ENCODE measurements at regions not wholly inside any gene's neighbourhood (a gene's known extent, or its start where the extent isn't known, plus 50 kb on each side); places are given as distances from the start of the nearest gene placed in this dataset.

DNA sequence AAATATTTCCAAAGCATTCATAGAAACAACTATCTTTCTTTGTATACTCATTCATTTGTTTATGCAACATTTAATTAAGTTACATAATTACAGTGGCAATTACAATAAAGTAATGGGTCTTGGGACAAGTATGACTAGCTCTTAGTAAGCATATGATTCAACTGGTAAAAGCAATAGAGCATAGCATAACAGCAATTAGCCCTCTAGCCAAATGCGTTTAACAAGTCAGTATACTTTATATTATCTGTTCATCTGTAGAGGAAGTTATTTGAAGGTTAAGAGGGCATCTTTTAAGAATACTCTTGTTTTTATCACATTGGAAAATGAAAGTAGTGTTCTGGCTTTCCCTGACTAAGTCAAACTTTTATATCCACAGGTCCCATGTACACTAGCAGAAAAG is 198.1 kb upstream of the UGT8 start:
- no peak for DNase-seq
- Histone ChIP-seq H3K9me3 (no peaks in the 10 kb centered on the region), H3K4me1 (peaks cover 0 to 42% (median 13%) of the 10 kb centered on the region in 4 donors), H3K27me3 (no peaks in the 10 kb centered on the region), H3K4me3 (no peak overlapping the region), H3K36me3 (no peaks in the 10 kb centered on the region), H3K27ac (peak overlapping the region; percentile 54 to 64 (median 61))
- intact Hi-C loops (cut with DNase I; ENCODE audit: low total_unique reads) (no loop called here), in situ Hi-C loops (cut with MboI; ENCODE audit: low pct_ligation_motif_present in 1 of 4, low pct_unique_long_range_greater_than_20kb in 1 of 4, low sequenced_read_pairs in 3 of 4) (no loop called here)
- WGBS, 2 donors (ENCODE audit: low coverage in 1 of 2): 18 to 44% methylated on average over 1 of the region's 1 CpG
- TF ChIP-seq, protein P1, sequence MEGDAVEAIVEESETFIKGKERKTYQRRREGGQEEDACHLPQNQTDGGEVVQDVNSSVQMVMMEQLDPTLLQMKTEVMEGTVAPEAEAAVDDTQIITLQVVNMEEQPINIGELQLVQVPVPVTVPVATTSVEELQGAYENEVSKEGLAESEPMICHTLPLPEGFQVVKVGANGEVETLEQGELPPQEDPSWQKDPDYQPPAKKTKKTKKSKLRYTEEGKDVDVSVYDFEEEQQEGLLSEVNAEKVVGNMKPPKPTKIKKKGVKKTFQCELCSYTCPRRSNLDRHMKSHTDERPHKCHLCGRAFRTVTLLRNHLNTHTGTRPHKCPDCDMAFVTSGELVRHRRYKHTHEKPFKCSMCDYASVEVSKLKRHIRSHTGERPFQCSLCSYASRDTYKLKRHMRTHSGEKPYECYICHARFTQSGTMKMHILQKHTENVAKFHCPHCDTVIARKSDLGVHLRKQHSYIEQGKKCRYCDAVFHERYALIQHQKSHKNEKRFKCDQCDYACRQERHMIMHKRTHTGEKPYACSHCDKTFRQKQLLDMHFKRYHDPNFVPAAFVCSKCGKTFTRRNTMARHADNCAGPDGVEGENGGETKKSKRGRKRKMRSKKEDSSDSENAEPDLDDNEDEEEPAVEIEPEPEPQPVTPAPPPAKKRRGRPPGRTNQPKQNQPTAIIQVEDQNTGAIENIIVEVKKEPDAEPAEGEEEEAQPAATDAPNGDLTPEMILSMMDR (IDR thresholded peaks at IDR 0.05): no peak
- TF ChIP-seq POLR2AphosphoS5 (IDR thresholded peaks at IDR 0.05): no peak
- no peak for TF ChIP-seq EP300 (IDR thresholded peaks at IDR 0.05; ENCODE audit: low read depth)
- TF ChIP-seq POLR2A (IDR thresholded peaks at IDR 0.05): no peak

DNA sequence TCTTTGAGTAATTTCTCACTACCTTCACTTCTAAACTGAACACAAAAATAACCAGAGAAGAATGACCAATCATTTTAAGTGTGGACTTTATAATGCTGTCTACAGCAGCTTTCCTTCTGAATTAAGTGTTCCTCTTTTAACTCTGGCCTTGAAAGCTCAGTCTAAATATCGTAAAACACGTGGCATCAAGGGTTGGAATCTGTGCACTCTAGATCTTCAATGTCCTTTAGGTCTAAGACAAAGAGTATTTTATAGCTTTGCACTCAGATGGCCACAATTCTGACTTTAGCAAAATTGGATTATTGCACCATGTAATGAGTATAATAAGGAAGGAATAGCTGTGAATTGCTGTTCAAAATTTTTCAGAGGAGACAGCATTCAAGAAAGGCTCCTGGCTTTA is 197.1 kb upstream of the UGT8 start:
- peak in 1 of 3 donors; percentile 77 for TF ChIP-seq POLR2AphosphoS5 (IDR thresholded peaks at IDR 0.05)
- no peak for TF ChIP-seq POLR2A (IDR thresholded peaks at IDR 0.05)
- TF ChIP-seq, protein P1 (IDR thresholded peaks at IDR 0.05): no peak
- no peak for TF ChIP-seq EP300 (IDR thresholded peaks at IDR 0.05; ENCODE audit: low read depth)
- WGBS, 2 donors (ENCODE audit: low coverage in 1 of 2): 0 to 36% methylated on average over 2 of the region's 2 CpGs
- no peaks in the 10 kb centered on the region for H3K36me3 ChIP-seq
- H3K4me3 ChIP-seq: no peak overlapping the region
- peak; percentile 14 for DNase-seq
- intact Hi-C loops (cut with DNase I; ENCODE audit: low total_unique reads) (no loop called here), in situ Hi-C loops (cut with MboI; ENCODE audit: low pct_ligation_motif_present in 1 of 4, low pct_unique_long_range_greater_than_20kb in 1 of 4, low sequenced_read_pairs in 3 of 4) (no loop called here)
- no peaks in the 10 kb centered on the region for H3K9me3 ChIP-seq
- H3K27ac ChIP-seq: peak overlapping the region; percentile 54 to 64 (median 61)
- no peaks in the 10 kb centered on the region for H3K27me3 ChIP-seq
- H3K4me1 ChIP-seq: peaks cover 0 to 38% (median 12%) of the 10 kb centered on the region in 4 donors

DNA sequence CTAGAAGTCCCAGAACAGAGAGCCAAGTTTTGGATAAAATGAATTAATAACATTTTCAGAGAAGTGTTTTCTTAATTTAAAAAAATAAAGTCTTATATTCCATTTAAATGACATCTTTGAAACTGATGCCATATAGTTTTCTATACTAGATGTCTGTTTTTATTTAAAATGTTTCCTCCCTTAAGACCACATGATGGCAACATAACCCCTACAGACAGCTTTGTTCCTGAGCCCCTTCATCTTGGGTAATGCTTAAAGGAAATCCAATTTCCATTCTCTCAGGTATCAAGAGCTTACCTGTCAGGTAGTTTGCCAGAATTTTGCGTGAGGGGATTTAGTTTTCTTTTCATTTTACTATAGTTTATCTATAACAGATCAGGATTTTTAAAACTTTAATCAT is 181.4 kb upstream of the UGT8 start:
- in situ Hi-C loops (cut with MboI; ENCODE audit: low pct_ligation_motif_present in 1 of 4, low pct_unique_long_range_greater_than_20kb in 1 of 4, low sequenced_read_pairs in 3 of 4): no loop called here
- WGBS, 2 donors (ENCODE audit: low coverage in 1 of 2): 49 to 70% methylated on average over 1 of the region's 1 CpG

DNA sequence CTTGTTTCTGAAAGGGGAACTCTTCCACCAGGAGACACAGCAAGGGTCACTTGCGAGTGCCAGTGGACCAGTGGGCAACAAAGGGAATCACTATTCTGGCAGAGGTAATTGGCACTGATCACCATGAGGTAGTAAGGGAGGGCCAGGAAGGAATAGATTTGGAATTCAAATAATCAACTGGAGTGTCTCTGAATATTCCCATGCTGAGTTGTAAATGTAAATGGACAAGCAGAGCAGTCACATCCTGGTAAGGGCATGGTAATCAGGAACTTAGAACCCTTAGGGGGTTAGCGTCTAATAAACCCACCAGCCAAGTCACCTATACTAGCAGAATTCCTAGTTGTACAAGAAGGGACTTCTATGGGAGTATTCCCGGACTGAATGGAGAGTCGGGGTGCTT is 178.5 kb upstream of the UGT8 start:
- TF ChIP-seq POLR2A (IDR thresholded peaks at IDR 0.05): no peak
- TF ChIP-seq POLR2AphosphoS5 (IDR thresholded peaks at IDR 0.05): no peak
- TF ChIP-seq EP300 (IDR thresholded peaks at IDR 0.05; ENCODE audit: low read depth): no peak
- TF ChIP-seq, protein P1 (IDR thresholded peaks at IDR 0.05): no peak
- no peak for DNase-seq
- intact Hi-C loops (cut with DNase I; ENCODE audit: low total_unique reads): no loop called here
- WGBS, 2 donors (ENCODE audit: low coverage in 1 of 2): 76 to 80% methylated on average over 3 to 4 of the region's 4 CpGs
- H3K27ac ChIP-seq: no peak overlapping the region
- no peaks in the 10 kb centered on the region for H3K4me1 ChIP-seq
- H3K9me3 ChIP-seq: no peaks in the 10 kb centered on the region
- H3K27me3 ChIP-seq: no peaks in the 10 kb centered on the region
- in situ Hi-C loops (cut with MboI; ENCODE audit: low pct_ligation_motif_present in 1 of 4, low pct_unique_long_range_greater_than_20kb in 1 of 4, low sequenced_read_pairs in 3 of 4): no loop called here
- H3K36me3 ChIP-seq: no peaks in the 10 kb centered on the region
- H3K4me3 ChIP-seq: no peak overlapping the region

More for the DNA sequence above, 181.4 kb upstream of the UGT8 start:
- intact Hi-C loops (cut with DNase I; ENCODE audit: low total_unique reads): no loop called here
- TF ChIP-seq EP300 (IDR thresholded peaks at IDR 0.05; ENCODE audit: low read depth): no peak
- TF ChIP-seq POLR2A (IDR thresholded peaks at IDR 0.05): no peak
- no peak for TF ChIP-seq POLR2AphosphoS5 (IDR thresholded peaks at IDR 0.05)
- Histone ChIP-seq H3K4me3 (no peak overlapping the region), H3K27me3 (no peaks in the 10 kb centered on the region), H3K4me1 (no peaks in the 10 kb centered on the region), H3K36me3 (no peaks in the 10 kb centered on the region), H3K27ac (no peak overlapping the region), H3K9me3 (no peaks in the 10 kb centered on the region)
- no peak for DNase-seq

DNA sequence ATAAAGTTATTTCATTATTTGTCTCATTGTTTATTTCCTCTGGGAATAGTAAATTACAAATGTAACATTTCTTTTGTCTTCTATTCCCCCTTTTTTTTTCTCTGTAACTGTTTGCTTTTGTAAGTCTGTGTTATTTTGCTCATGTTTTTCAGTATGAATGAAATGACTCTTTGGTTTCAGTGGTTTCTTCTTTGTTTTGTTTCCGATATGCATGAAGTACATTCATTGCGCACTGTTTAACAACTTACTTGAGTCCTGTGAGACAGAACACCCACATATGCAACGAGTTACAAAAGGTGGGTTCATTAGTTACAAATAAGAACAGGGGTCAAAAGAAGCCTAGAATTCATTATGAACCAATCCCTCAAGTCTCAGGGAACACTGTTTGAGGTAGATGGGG is 175.0 kb upstream of the UGT8 start:
- intact Hi-C loops (cut with DNase I; ENCODE audit: low total_unique reads): no loop called here
- Histone ChIP-seq H3K27ac (no peak overlapping the region), H3K4me1 (no peaks in the 10 kb centered on the region), H3K36me3 (no peaks in the 10 kb centered on the region), H3K4me3 (no peak overlapping the region), H3K27me3 (no peaks in the 10 kb centered on the region), H3K9me3 (no peaks in the 10 kb centered on the region)
- WGBS, 2 donors (ENCODE audit: low coverage in 1 of 2): 55 to 75% methylated on average over 3 of the region's 3 CpGs
- in situ Hi-C loops (cut with MboI; ENCODE audit: low pct_ligation_motif_present in 1 of 4, low pct_unique_long_range_greater_than_20kb in 1 of 4, low sequenced_read_pairs in 3 of 4): no loop called here
- TF ChIP-seq POLR2A (IDR thresholded peaks at IDR 0.05): no peak
- TF ChIP-seq EP300 (IDR thresholded peaks at IDR 0.05; ENCODE audit: low read depth): no peak
- no peak for TF ChIP-seq POLR2AphosphoS5 (IDR thresholded peaks at IDR 0.05)
- TF ChIP-seq, protein P1 (IDR thresholded peaks at IDR 0.05): no peak
- no peak for DNase-seq

All from transverse colon (tissue), 4 donors.